Fibroblast of lung (primary cell): ENCODE measurements at regions not wholly inside any gene's neighbourhood (a gene's known extent, or its start where the extent isn't known, plus 50 kb on each side); places are given as distances from the start of the nearest gene placed in this dataset.

Experiments
- EZH2 ChIP-seq: IDR thresholded peaks from 2 replicates; pipeline ENCODE4 v1.5.1; 2012; ENCODE audit warnings: low read length, control low read depth, mild to moderate bottlenecking; ENCODE audit errors: missing control alignments
- TF ChIP-seq, protein P1 (sequence below), 2 donors: IDR thresholded peaks in 1 of 2; conservative IDR thresholded peaks in 1 of 2; 1 replicate in 1 of 2; 2 replicates in 1 of 2; pipeline ENCODE4 v1.5.1; 2011 to 2012; ENCODE audit warnings: low read length in 2 of 2, control low read depth in 1 of 2, inconsistent platforms in 1 of 2, low read depth in 1 of 2, mild to moderate bottlenecking in 1 of 2

- TF ChIP-seq, protein P1, sequence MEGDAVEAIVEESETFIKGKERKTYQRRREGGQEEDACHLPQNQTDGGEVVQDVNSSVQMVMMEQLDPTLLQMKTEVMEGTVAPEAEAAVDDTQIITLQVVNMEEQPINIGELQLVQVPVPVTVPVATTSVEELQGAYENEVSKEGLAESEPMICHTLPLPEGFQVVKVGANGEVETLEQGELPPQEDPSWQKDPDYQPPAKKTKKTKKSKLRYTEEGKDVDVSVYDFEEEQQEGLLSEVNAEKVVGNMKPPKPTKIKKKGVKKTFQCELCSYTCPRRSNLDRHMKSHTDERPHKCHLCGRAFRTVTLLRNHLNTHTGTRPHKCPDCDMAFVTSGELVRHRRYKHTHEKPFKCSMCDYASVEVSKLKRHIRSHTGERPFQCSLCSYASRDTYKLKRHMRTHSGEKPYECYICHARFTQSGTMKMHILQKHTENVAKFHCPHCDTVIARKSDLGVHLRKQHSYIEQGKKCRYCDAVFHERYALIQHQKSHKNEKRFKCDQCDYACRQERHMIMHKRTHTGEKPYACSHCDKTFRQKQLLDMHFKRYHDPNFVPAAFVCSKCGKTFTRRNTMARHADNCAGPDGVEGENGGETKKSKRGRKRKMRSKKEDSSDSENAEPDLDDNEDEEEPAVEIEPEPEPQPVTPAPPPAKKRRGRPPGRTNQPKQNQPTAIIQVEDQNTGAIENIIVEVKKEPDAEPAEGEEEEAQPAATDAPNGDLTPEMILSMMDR (conservative IDR thresholded peaks at IDR 0.05 in 1 of 2, IDR thresholded peaks at IDR 0.05 in 1 of 2; ENCODE audit: low read depth in 1 of 2, low read length in 2 of 2), result no peak
- TF ChIP-seq EZH2, result no peak
These were observed 406.2 kb downstream of the PTPRU start for GRCh38 chr1:29642519-29642918.
